Brain microvascular endothelial cell (primary cell): ENCODE measurements at regions not wholly inside any gene's neighbourhood (a gene's known extent, or its start where the extent isn't known, plus 50 kb on each side); places are given as distances from the start of the nearest gene placed in this dataset.

Experiments
- DNase-seq: peaks from one replicate; pipeline ENCODE4 v3.0.0-alpha.2; 2020
- H3K27ac ChIP-seq: fragments of 250-450 bp; sonication (Bioruptor Pico); 2 replicates; pipeline ENCODE4 v1.5.1; 2020; ENCODE audit warnings: mild to moderate bottlenecking, moderate library complexity
- H3K27me3 ChIP-seq: fragments of 250-450 bp; sonication (Bioruptor Pico); replicated peaks from 2 replicates; pipeline ENCODE4 v1.5.1; 2020; ENCODE audit warnings: mild to moderate bottlenecking
- H3K36me3 ChIP-seq: fragments of 250-450 bp; sonication (Bioruptor Pico); replicated peaks from 2 replicates; pipeline ENCODE4 v1.5.1; 2020; ENCODE audit warnings: mild to moderate bottlenecking
- H3K4me3 ChIP-seq: 2 replicates; pipeline ENCODE4 v1.5.1; 2011; ENCODE audit warnings: low read depth, mild to moderate bottlenecking, control low read depth, low read length, moderate library complexity
- in situ Hi-C: cut with HindIII; loops from 2 replicates; pipeline ENCODE4 v1.10.0; 2017; ENCODE audit warnings: low sequenced_read_pairs, low pct_ligation_motif_present
- TF ChIP-seq, protein P1 (sequence below): IDR thresholded peaks from 2 replicates; pipeline ENCODE4 v1.5.1; 2011; ENCODE audit warnings: low read depth, mild to moderate bottlenecking, moderate library complexity, low read length, control low read depth, inconsistent platforms; ENCODE audit errors: missing control alignments

DNA sequence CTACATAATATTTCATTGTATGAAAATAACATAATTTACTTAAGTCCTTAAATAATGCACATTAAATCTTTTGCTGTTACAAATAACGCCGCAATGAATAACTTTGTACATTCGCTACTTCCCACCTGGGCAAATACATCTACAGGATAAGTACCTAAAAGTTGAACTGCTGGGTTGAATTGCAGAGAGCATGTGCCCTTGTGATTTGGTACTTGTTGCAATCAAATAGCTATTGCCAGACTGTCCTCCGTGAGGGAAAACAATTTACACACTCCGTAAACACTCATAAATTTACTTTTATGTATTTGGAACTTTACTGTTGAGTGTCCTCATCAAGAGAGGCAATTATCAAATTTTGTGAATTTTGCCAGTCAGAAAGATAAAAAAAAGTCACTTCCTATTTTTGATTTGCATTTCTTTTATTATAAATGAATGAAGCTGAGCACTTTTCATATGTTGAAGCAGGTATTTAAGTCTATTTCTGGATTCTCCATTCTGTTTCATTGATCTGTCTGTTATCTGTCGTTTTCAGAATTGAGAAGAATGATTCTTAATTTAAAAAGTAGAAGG lies 140.8 kb upstream of the SERTAD2 start:
- Histone ChIP-seq H3K27ac (peak overlapping the region; percentile 88), H3K4me3 (no peak overlapping the region), H3K27me3 (no peaks in the 10 kb centered on the region), H3K36me3 (no peaks in the 10 kb centered on the region)
- TF ChIP-seq, protein P1, sequence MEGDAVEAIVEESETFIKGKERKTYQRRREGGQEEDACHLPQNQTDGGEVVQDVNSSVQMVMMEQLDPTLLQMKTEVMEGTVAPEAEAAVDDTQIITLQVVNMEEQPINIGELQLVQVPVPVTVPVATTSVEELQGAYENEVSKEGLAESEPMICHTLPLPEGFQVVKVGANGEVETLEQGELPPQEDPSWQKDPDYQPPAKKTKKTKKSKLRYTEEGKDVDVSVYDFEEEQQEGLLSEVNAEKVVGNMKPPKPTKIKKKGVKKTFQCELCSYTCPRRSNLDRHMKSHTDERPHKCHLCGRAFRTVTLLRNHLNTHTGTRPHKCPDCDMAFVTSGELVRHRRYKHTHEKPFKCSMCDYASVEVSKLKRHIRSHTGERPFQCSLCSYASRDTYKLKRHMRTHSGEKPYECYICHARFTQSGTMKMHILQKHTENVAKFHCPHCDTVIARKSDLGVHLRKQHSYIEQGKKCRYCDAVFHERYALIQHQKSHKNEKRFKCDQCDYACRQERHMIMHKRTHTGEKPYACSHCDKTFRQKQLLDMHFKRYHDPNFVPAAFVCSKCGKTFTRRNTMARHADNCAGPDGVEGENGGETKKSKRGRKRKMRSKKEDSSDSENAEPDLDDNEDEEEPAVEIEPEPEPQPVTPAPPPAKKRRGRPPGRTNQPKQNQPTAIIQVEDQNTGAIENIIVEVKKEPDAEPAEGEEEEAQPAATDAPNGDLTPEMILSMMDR, result no peak
- DNase-seq, result no peak
- in situ Hi-C loops, result no loop called here

DNA sequence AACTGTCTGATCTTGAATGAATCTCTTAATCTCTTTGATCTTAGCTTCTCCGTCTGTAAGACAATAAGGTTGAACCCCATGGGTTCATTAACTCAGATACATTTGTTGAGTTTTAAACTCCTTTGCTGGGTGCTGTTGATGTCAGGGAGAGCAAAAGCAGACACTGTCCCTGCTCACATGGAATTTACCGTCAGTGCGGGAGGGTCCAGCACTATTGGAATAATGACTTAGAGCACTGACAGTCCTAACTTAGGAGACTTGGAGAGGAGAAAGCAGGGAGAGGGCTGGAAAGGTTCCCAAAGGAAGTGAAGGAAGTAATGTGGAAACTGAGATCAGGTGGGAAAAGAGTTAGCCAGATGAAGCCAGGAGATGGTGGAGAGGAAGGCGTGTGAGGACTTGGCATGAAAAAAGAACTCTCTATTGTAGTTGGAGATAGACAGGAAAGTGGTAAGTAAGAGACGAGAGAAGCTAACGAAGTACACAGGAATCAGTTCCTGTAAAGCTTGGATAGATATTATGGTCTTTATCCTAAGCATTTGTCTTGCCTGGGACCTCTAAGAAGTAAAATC lies 141.4 kb upstream of the SERTAD2 start:
- Histone ChIP-seq H3K27me3 (no peaks in the 10 kb centered on the region), H3K36me3 (no peaks in the 10 kb centered on the region), H3K27ac (no peak overlapping the region), H3K4me3 (no peak overlapping the region)
- TF ChIP-seq, protein P1, result no peak
- DNase-seq, result no peak
- in situ Hi-C loops, result no loop called here

DNA sequence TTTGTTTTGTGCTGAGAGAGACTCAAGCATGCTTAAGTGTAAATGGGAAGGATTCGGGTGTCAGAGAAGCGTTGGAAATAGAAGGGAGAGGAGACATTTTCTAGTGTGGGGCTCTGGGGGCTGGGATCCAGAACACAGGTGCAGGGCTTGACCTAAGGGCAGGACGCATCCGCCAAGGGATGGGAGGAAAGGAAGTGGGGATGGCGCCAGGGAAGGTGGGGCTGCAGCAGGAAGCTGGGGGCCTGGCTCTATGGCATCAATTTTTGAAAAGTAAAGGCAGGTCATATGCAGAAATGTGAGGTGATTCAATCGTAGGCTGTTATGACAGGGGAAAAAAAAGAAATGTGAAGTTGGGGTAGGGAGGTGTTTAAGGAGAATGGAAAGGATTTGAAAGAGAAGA lies 143.2 kb upstream of the SERTAD2 start:
- in situ Hi-C loops, result no loop called here
- H3K4me3 ChIP-seq, result no peak overlapping the region
- TF ChIP-seq, protein P1, result no peak
- H3K27me3 ChIP-seq, result no peaks in the 10 kb centered on the region
- no peak overlapping the region for H3K27ac ChIP-seq
- H3K36me3 ChIP-seq, result no peaks in the 10 kb centered on the region
- no peak for DNase-seq

DNA sequence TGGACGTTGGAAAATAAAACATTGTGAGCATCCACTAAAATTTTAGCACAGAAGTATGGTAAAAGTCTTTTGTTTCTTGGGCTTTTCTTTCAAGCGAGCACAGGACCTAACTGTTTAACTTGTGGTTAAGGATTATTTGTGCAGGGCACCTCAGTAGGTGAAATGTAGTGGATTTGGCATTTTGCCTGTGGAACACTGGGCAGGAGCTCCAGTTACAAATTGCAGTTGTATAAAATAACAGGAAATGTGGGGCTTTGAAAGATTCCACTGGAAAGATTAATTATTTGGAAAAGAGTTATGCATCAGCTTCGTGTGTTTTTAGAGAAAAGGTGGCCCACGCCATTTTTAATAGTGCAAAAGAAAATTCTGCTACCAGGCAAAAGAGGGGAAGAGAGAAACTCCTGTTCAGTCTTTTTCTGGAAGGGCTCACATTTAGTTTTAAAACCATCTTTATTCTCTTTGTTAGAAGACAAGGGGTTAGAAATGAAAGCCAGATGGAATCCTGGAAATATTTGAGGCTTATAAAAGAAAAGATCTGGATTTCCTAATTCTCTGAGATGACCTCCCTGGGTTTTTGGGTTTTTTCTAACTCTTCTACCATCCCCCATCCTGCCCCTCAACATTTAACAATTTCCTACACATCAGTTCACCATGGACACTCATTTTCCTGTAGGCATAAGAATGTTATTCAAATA lies 144.3 kb upstream of the SERTAD2 start:
- no peaks in the 10 kb centered on the region for H3K27me3 ChIP-seq
- no peak overlapping the region for H3K4me3 ChIP-seq
- no peak overlapping the region for H3K27ac ChIP-seq
- TF ChIP-seq, protein P1, result no peak
- in situ Hi-C loops, result no loop called here
- no peak for DNase-seq
- H3K36me3 ChIP-seq, result no peaks in the 10 kb centered on the region

DNA sequence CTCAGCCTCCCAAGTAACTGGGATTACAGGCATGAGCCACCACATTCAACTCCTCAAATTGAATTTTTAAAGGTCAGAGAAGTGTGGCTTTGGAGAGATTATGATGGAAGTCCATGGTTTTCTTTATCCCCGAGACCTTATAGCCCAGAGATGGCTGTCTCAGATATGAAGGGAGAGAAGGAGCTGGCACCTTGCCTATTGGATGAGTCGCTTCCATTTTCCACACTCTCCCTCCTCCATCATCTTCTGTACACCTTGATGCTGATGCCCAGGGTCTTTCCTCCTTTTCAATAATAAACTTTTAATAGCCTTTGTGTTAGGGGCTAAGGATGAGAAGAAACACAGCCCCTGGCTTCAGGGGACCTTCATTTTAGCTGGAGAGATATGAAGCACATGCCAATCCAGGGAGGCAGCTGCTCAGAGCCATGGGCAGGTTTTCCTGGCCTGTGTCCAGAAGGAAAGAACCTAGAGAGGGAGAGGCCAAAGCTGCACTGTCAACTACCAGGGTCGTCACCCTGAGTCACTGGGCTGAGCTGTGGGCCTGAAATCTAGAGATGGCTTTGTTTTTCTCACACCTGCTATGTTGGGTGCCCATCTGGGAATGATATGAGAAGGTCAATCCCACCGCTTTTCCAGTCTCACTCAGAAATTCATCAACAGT lies 146.0 kb upstream of the SERTAD2 start:
- DNase-seq, result no peak
- TF ChIP-seq, protein P1, result no peak

More for the DNA sequence above, 146.0 kb upstream of the SERTAD2 start:
- Histone ChIP-seq H3K36me3 (no peaks in the 10 kb centered on the region), H3K27ac (no peak overlapping the region), H3K27me3 (no peaks in the 10 kb centered on the region), H3K4me3 (no peak overlapping the region)
- in situ Hi-C loops, result no loop called here
